ENCODE measurements at regions not wholly inside any gene's neighbourhood (a gene's known extent, or its start where the extent isn't known, plus 50 kb on each side); places are given as distances from the start of the nearest gene placed in this dataset.

- 79% methylated on average over 4 of the region's 4 CpGs for WGBS
- no peaks in the 10 kb centered on the region for H3K36me3 ChIP-seq
- TF ChIP-seq POLR2A (IDR thresholded peaks at IDR 0.05) (no peak), POLR2AphosphoS5 (IDR thresholded peaks at IDR 0.05) (no peak)
- TF ChIP-seq, protein P1, sequence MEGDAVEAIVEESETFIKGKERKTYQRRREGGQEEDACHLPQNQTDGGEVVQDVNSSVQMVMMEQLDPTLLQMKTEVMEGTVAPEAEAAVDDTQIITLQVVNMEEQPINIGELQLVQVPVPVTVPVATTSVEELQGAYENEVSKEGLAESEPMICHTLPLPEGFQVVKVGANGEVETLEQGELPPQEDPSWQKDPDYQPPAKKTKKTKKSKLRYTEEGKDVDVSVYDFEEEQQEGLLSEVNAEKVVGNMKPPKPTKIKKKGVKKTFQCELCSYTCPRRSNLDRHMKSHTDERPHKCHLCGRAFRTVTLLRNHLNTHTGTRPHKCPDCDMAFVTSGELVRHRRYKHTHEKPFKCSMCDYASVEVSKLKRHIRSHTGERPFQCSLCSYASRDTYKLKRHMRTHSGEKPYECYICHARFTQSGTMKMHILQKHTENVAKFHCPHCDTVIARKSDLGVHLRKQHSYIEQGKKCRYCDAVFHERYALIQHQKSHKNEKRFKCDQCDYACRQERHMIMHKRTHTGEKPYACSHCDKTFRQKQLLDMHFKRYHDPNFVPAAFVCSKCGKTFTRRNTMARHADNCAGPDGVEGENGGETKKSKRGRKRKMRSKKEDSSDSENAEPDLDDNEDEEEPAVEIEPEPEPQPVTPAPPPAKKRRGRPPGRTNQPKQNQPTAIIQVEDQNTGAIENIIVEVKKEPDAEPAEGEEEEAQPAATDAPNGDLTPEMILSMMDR (IDR thresholded peaks at IDR 0.05): no peak
- H3K27me3 ChIP-seq (replicated peaks; ENCODE audit: insufficient read depth): no peaks in the 10 kb centered on the region
- H3K4me3 ChIP-seq: no peak overlapping the region
- H3K27ac ChIP-seq: no peak overlapping the region
- H3K4me1 ChIP-seq (replicated peaks): no peaks in the 10 kb centered on the region
- H3K9me3 ChIP-seq: no peaks in the 10 kb centered on the region
- intact Hi-C loops (cut with DNase I): no loop called here
- no peak for DNase-seq (ENCODE audit: low spot score)
Observed at GRCh38 chr18:65651192-65651591, 99.6 kb upstream of the CDH7 start.

- TF ChIP-seq POLR2A (IDR thresholded peaks at IDR 0.05): no peak
- no peak for TF ChIP-seq POLR2AphosphoS5 (IDR thresholded peaks at IDR 0.05)
- TF ChIP-seq, protein P1 (IDR thresholded peaks at IDR 0.05): no peak
- no peaks in the 10 kb centered on the region for H3K9me3 ChIP-seq
- no peaks in the 10 kb centered on the region for H3K36me3 ChIP-seq
- H3K4me1 ChIP-seq (replicated peaks): no peaks in the 10 kb centered on the region
- no peak overlapping the region for H3K4me3 ChIP-seq
- WGBS: 44% methylated on average over 2 of the region's 2 CpGs
- no peak for DNase-seq (ENCODE audit: low spot score)
- H3K27ac ChIP-seq: no peak overlapping the region
- H3K27me3 ChIP-seq (replicated peaks; ENCODE audit: insufficient read depth): no peaks in the 10 kb centered on the region
- intact Hi-C loops (cut with DNase I): no loop called here
Observed at GRCh38 chr18:65632236-65632635, 118.6 kb upstream of the CDH7 start.

DNA sequence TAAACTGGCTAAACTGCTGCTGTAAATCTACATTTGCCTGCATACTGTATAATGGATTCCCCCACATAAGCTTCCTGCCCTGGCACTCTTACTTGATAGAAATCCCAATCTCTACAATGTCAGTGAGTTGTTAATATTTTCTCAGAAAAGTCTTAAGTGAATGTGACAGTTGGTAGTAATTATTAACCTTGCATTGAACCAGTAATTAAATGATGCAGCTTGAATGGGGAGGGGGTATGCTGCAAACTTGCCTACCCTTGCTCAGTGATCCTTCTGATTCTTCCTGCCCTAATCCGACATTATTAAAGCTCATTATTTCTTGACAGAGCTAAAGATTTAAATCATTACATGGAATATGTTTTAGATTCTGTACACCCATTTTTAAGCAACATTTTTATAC lies 119.0 kb upstream of the CDH7 start:
- Histone ChIP-seq H3K9me3 (no peaks in the 10 kb centered on the region), H3K36me3 (no peaks in the 10 kb centered on the region)

DNA sequence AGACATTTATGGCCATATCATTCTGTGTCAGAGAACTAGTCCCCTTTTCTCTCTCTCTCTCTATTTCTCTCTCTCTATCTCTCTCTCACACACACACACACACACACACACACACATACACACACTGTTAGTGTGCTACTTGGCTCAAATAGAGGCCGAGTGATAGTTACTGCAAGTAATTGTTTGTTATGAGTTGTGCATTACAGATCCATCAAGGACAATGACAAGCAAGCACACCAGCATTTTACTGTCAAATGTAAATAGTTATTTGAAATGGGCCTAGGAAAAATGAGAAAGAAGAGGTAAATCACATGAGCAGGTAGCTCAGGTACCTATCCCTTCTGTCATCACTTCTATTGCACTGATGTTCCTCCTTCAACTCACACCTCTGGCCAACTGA lies 122.4 kb upstream of the CDH7 start:
- Histone ChIP-seq H3K36me3 (no peaks in the 10 kb centered on the region), H3K27ac (no peak overlapping the region), H3K27me3 (replicated peaks; ENCODE audit: insufficient read depth) (no peaks in the 10 kb centered on the region), H3K4me1 (replicated peaks) (no peaks in the 10 kb centered on the region), H3K9me3 (no peaks in the 10 kb centered on the region), H3K4me3 (no peak overlapping the region)
- DNase-seq (ENCODE audit: low spot score): no peak
- intact Hi-C loops (cut with DNase I): no loop called here
- TF ChIP-seq POLR2A (IDR thresholded peaks at IDR 0.05): no peak
- TF ChIP-seq, protein P1 (IDR thresholded peaks at IDR 0.05): no peak
- TF ChIP-seq POLR2AphosphoS5 (IDR thresholded peaks at IDR 0.05): no peak
- WGBS: 86% methylated on average over 1 of the region's 1 CpG

More for the DNA sequence above, 119.0 kb upstream of the CDH7 start:
- no peak overlapping the region for H3K4me3 ChIP-seq
- no peak for DNase-seq (ENCODE audit: low spot score)
- 97% methylated on average over 1 of the region's 1 CpG for WGBS
- intact Hi-C loops (cut with DNase I): no loop called here
- no peaks in the 10 kb centered on the region for H3K4me1 ChIP-seq (replicated peaks)
- H3K27me3 ChIP-seq (replicated peaks; ENCODE audit: insufficient read depth): no peaks in the 10 kb centered on the region
- TF ChIP-seq POLR2A (IDR thresholded peaks at IDR 0.05): no peak
- H3K27ac ChIP-seq: no peak overlapping the region

GRCh38 chr18:65623676-65624075 lies 127.1 kb upstream of the CDH7 start:
- WGBS: 67% methylated on average over 6 of the region's 6 CpGs
- TF ChIP-seq POLR2AphosphoS5 (IDR thresholded peaks at IDR 0.05): no peak
- TF ChIP-seq, protein P1 (IDR thresholded peaks at IDR 0.05): no peak
- no peaks in the 10 kb centered on the region for H3K27me3 ChIP-seq (replicated peaks; ENCODE audit: insufficient read depth)
- H3K9me3 ChIP-seq: no peaks in the 10 kb centered on the region
- no peaks in the 10 kb centered on the region for H3K4me1 ChIP-seq (replicated peaks)
- H3K4me3 ChIP-seq: no peak overlapping the region
- intact Hi-C loops (cut with DNase I): no loop called here
- H3K36me3 ChIP-seq: no peaks in the 10 kb centered on the region
- no peak for DNase-seq (ENCODE audit: low spot score)
- no peak overlapping the region for H3K27ac ChIP-seq
